Natural killer cell (primary cell): ENCODE measurements at regions not wholly inside any gene's neighbourhood (a gene's known extent, or its start where the extent isn't known, plus 50 kb on each side); places are given as distances from the start of the nearest gene placed in this dataset.

Experiments used
- ATAC-seq, 3 donors: fragments of 150-1000 bp in 2 of 3; fragments of 200-7000 bp in 1 of 3; cut with Tn5 transposase; 1 replicate in 1 of 3; 2 replicates in 2 of 3; pipeline ENCODE4 v1.10.0; 2021; ENCODE audit warnings: mild to moderate bottlenecking in 2 of 3, moderate library complexity in 2 of 3
- DNase-seq, 2 donors: peaks; one replicate each; pipeline versions ENCODE4 v3.0.0 to v3.0.0-alpha.2; 2013 to 2021; ENCODE audit warnings: mixed read lengths in 1 of 2
- H3K27ac ChIP-seq: one replicate; pipeline ENCODE4 v1.5.1; 2013; ENCODE audit warnings: mild to moderate bottlenecking, low read length
- H3K27me3 ChIP-seq: one replicate; pipeline ENCODE4 v1.6.1; 2013; ENCODE audit warnings: low read length; ENCODE audit not compliant: control insufficient read depth, insufficient read depth
- H3K36me3 ChIP-seq: one replicate; pipeline ENCODE4 v1.6.1; 2013; ENCODE audit warnings: low read length; ENCODE audit not compliant: control insufficient read depth, insufficient read depth
- H3K4me1 ChIP-seq: one replicate; pipeline ENCODE4 v1.6.1; 2013; ENCODE audit warnings: low read length; ENCODE audit not compliant: control insufficient read depth, insufficient read depth
- H3K4me3 ChIP-seq: one replicate; pipeline ENCODE4 v1.5.1; 2013; ENCODE audit warnings: low read length
- H3K9me3 ChIP-seq: one replicate; pipeline ENCODE4 v1.6.1; 2013; ENCODE audit warnings: low read length; ENCODE audit not compliant: control insufficient read depth, insufficient read depth
- H3K27ac Mint-ChIP-seq, 2 donors: one replicate each; pipeline ENCODE4 v1.8.0; 2022; ENCODE audit warnings: mild to moderate bottlenecking in 2 of 2, mixed read lengths in 2 of 2, moderate library complexity in 1 of 2
- H3K27me3 Mint-ChIP-seq, 2 donors: one replicate each; pipeline ENCODE4 v1.8.0; 2022; ENCODE audit warnings: low read depth in 2 of 2, mixed read lengths in 2 of 2
- H3K36me3 Mint-ChIP-seq: one replicate; pipeline ENCODE4 v1.8.0; 2022; ENCODE audit warnings: mixed read lengths
- H3K4me1 Mint-ChIP-seq, 2 donors: one replicate each; pipeline ENCODE4 v1.8.0; 2022; ENCODE audit warnings: mixed read lengths in 2 of 2
- H3K4me3 Mint-ChIP-seq: one replicate; pipeline ENCODE4 v1.8.0; 2022; ENCODE audit warnings: mild to moderate bottlenecking, moderate library complexity, mixed read lengths
- H3K9me3 Mint-ChIP-seq, 2 donors: one replicate each; pipeline ENCODE4 v1.8.0; 2022; ENCODE audit warnings: mixed read lengths in 2 of 2
- WGBS: methylation state at CpG from one replicate; pipeline ENCODE4 v1.1.7; 2013; ENCODE audit warnings: missing lambda C conversion rate; ENCODE audit not compliant: insufficient coverage; 5-methylcytosine and 5-hydroxymethylcytosine counted together
- intact Hi-C: fragments of 100-400 bp; cut with micrococcal nuclease; formaldehyde crosslinking; loops from one replicate; pipeline ENCODE4 v1.14.2; 2022
- TF ChIP-seq, protein P1 (sequence below): fragments of 200-600 bp; IDR thresholded peaks from one replicate; pipeline ENCODE4 v1.8.0; 2022; ENCODE audit warnings: antibody characterized with exemption

DNA sequence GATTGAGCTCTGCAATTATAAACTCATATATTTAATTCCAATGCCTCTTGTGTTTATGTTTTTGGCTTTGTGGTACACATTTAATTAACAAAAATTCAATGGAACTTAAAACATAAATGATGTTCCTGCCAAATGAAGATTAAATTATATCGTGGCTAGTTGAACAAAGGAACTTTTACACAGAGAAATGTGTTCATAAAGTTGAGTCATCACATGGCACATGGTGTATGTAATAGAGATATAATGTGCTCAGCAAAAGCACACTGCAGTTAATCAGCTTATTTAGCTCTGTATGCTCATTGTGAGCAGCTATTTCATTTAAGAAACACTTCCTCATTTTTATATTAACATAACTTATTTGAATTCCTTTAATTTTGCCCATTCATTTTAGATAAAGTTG is 1295.6 kb upstream of the CITED2 start:
- H3K4me1 Mint-ChIP-seq, result no peaks in the 10 kb centered on the region
- H3K36me3 Mint-ChIP-seq, result no peaks in the 10 kb centered on the region
- WGBS, result 50% methylated on average over 1 of the region's 1 CpG
- H3K27ac Mint-ChIP-seq, result no peak overlapping the region
- Histone ChIP-seq H3K27me3 (no peaks in the 10 kb centered on the region), H3K4me3 (no peak overlapping the region), H3K4me1 (no peaks in the 10 kb centered on the region), H3K9me3 (no peaks in the 10 kb centered on the region), H3K27ac (no peak overlapping the region), H3K36me3 (no peaks in the 10 kb centered on the region)
- intact Hi-C loops, result no loop called here
- no peaks in the 10 kb centered on the region for H3K27me3 Mint-ChIP-seq
- ATAC-seq (no peak), DNase-seq (no peak)
- H3K9me3 Mint-ChIP-seq, result peaks cover 2 to 3% of the 10 kb centered on the region in 2 donors
- H3K4me3 Mint-ChIP-seq, result no peak overlapping the region
- TF ChIP-seq, protein P1, sequence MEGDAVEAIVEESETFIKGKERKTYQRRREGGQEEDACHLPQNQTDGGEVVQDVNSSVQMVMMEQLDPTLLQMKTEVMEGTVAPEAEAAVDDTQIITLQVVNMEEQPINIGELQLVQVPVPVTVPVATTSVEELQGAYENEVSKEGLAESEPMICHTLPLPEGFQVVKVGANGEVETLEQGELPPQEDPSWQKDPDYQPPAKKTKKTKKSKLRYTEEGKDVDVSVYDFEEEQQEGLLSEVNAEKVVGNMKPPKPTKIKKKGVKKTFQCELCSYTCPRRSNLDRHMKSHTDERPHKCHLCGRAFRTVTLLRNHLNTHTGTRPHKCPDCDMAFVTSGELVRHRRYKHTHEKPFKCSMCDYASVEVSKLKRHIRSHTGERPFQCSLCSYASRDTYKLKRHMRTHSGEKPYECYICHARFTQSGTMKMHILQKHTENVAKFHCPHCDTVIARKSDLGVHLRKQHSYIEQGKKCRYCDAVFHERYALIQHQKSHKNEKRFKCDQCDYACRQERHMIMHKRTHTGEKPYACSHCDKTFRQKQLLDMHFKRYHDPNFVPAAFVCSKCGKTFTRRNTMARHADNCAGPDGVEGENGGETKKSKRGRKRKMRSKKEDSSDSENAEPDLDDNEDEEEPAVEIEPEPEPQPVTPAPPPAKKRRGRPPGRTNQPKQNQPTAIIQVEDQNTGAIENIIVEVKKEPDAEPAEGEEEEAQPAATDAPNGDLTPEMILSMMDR, result no peak

DNA sequence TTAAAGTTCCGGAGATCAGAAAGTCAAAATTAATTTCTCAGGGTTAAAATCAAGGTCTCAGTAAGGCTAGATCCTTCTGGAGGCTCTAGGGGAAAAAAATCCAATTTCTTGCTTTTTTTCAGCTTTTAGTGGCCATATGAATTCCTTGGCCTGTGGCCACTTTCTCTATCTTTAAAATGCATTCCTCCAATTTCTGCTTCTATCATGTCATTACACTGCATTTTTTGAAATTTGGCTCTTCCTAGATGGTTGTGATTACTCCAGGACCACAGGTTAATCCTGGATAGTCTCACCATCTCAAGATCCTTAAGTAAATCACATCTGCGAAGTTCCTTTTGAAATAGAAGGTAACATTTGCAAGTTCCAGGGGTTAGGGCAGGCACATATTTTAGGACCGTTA is 1294.9 kb upstream of the CITED2 start:
- DNase-seq (no peak), ATAC-seq (no peak)
- TF ChIP-seq, protein P1, result no peak
- Mint-ChIP-seq H3K9me3 (peaks cover 2 to 3% of the 10 kb centered on the region in 2 donors), H3K27me3 (no peaks in the 10 kb centered on the region), H3K27ac (no peak overlapping the region), H3K4me1 (no peaks in the 10 kb centered on the region), H3K4me3 (no peak overlapping the region), H3K36me3 (no peaks in the 10 kb centered on the region)
- Histone ChIP-seq H3K36me3 (no peaks in the 10 kb centered on the region), H3K27ac (no peak overlapping the region), H3K27me3 (no peaks in the 10 kb centered on the region), H3K4me1 (no peaks in the 10 kb centered on the region), H3K9me3 (no peaks in the 10 kb centered on the region), H3K4me3 (no peak overlapping the region)
- 77% methylated on average over 2 of the region's 3 CpGs for WGBS
- intact Hi-C loops, result no loop called here

DNA sequence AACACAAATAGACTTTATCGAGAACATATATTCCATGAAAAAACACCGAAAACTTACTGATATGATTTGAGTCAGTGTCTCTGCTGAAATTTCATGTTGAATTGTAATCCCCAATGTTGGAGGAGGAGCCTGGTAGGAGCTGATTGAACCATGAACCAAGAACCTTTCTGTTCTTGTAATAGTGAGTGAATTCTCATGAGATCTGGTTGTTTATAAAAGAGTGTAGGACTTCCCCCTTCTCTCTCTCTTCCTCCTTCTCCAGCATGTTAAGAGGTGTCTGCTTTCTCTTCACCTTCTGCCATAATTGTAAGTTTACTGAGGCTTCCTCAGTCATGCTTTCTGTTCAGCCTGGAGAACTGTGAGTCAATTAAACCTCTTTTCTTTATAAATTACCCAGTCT is 1289.3 kb upstream of the CITED2 start:
- Mint-ChIP-seq H3K4me3 (no peak overlapping the region), H3K4me1 (no peaks in the 10 kb centered on the region), H3K27me3 (no peaks in the 10 kb centered on the region), H3K36me3 (no peaks in the 10 kb centered on the region), H3K9me3 (peaks cover 0 to 3% of the 10 kb centered on the region in 2 donors), H3K27ac (no peak overlapping the region)
- Histone ChIP-seq H3K27ac (no peak overlapping the region), H3K27me3 (no peaks in the 10 kb centered on the region), H3K36me3 (no peaks in the 10 kb centered on the region), H3K4me3 (no peak overlapping the region), H3K9me3 (no peaks in the 10 kb centered on the region), H3K4me1 (no peaks in the 10 kb centered on the region)
- intact Hi-C loops, result no loop called here
- 93% methylated on average over 2 of the region's 2 CpGs for WGBS
- no peak for DNase-seq
- TF ChIP-seq, protein P1, result no peak
- ATAC-seq, result no peak

DNA sequence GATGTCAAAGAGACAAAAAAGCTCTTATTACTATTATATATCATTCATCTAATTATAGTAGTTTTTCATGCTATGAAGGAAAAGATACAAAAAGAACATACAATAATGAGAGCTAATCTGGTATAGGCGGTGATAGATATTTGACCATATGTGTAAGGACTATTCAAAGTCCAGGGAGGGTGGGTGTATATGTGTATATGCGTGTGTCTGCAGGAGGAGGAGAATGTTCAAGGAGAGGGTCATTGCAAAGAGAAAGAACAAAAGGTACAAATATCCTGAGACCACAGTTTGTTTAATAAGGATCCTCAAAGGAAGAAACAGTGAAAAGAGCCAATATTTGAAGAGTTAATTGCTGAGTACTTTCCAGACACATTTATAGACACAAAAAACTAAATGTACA is 1288.6 kb upstream of the CITED2 start:
- H3K9me3 Mint-ChIP-seq, result peaks cover 0 to 3% of the 10 kb centered on the region in 2 donors
- Histone ChIP-seq H3K9me3 (no peaks in the 10 kb centered on the region), H3K4me1 (no peaks in the 10 kb centered on the region), H3K27ac (no peak overlapping the region), H3K27me3 (no peaks in the 10 kb centered on the region), H3K36me3 (no peaks in the 10 kb centered on the region), H3K4me3 (no peak overlapping the region)
- no peaks in the 10 kb centered on the region for H3K4me1 Mint-ChIP-seq
- TF ChIP-seq, protein P1, result no peak
- intact Hi-C loops, result no loop called here
- H3K27ac Mint-ChIP-seq, result no peak overlapping the region
- no peak for ATAC-seq
- no peak for DNase-seq
- H3K36me3 Mint-ChIP-seq, result no peaks in the 10 kb centered on the region
- WGBS, result 86% methylated on average over 2 of the region's 2 CpGs
- H3K27me3 Mint-ChIP-seq, result no peaks in the 10 kb centered on the region
- no peak overlapping the region for H3K4me3 Mint-ChIP-seq
